ENCODE measurements at regions not wholly inside any gene's neighbourhood (a gene's known extent, or its start where the extent isn't known, plus 50 kb on each side); places are given as distances from the start of the nearest gene placed in this dataset.

- TF ChIP-seq POLR2AphosphoS5 (IDR thresholded peaks at IDR 0.05) = peak; percentile 22
- no peak for TF ChIP-seq RAD21 (conservative IDR thresholded peaks at IDR 0.05)
- no peak for TF ChIP-seq SMC3 (conservative IDR thresholded peaks at IDR 0.05; ENCODE audit: poor library complexity)
Observed at GRCh38 chr1:114203595-114204128, 50.0 kb upstream of the SYT6 start.
